Kidney (tissue), 13 donors: ENCODE measurements at regions not wholly inside any gene's neighbourhood (a gene's known extent, or its start where the extent isn't known, plus 50 kb on each side); places are given as distances from the start of the nearest gene placed in this dataset.

Experiments used
- DNase-seq, 5 donors: peaks; one replicate each; pipeline ENCODE4 v3.0.0-alpha.2; 2013 to 2020
- FAIRE-seq: peaks from 2 replicates; lab custom pipeline; 2012; peaks lifted over from hg19 to GRCh38; lab: Jason Lieb, UNC
- H3K27ac ChIP-seq, 2 donors: one replicate each; pipeline ENCODE4 v1.7.0; 2013; ENCODE audit warnings: low read depth in 2 of 2, low read length in 2 of 2, inconsistent platforms in 1 of 2
- H3K27me3 ChIP-seq: one replicate; pipeline ENCODE4 v1.7.1; 2013; ENCODE audit warnings: low read length, inconsistent platforms; ENCODE audit not compliant: control insufficient read depth, insufficient read depth
- H3K36me3 ChIP-seq, 3 donors: one replicate each; pipeline versions ENCODE4 v1.7.0 to v1.7.1; 2013; ENCODE audit warnings: low read length in 3 of 3, control low read depth in 1 of 3, inconsistent platforms in 1 of 3; ENCODE audit not compliant: insufficient read depth in 3 of 3, control insufficient read depth in 2 of 3
- H3K4me1 ChIP-seq, 3 donors: one replicate each; pipeline versions ENCODE4 v1.7.0 to v1.7.1; 2013; ENCODE audit warnings: low read length in 3 of 3, inconsistent platforms in 1 of 3, low read depth in 1 of 3; ENCODE audit not compliant: control insufficient read depth in 2 of 3, insufficient read depth in 2 of 3
- H3K4me3 ChIP-seq, 3 donors: one replicate each; pipeline versions ENCODE4 v1.7.0 to v1.8.1; 2013; ENCODE audit warnings: low read length in 3 of 3, control low read depth in 1 of 3, inconsistent platforms in 1 of 3
- H3K9ac ChIP-seq, 3 donors: one replicate each; pipeline versions ENCODE4 v1.7.0 to v1.7.1; 2013; ENCODE audit warnings: low read length in 3 of 3, control low read depth in 1 of 3, inconsistent platforms in 1 of 3
- H3K9me3 ChIP-seq, 3 donors: one replicate each; pipeline versions ENCODE4 v1.7.0 to v1.7.1; 2013; ENCODE audit warnings: low read length in 3 of 3, control low read depth in 1 of 3, inconsistent platforms in 1 of 3; ENCODE audit not compliant: control insufficient read depth in 2 of 3, insufficient read depth in 1 of 3
- CTCF ChIP-seq: IDR thresholded peaks from 3 replicates; pipeline ENCODE4 v1.5.1; 2012; ENCODE audit warnings: mild to moderate bottlenecking, moderate library complexity, borderline replicate concordance; ENCODE audit not compliant: insufficient read depth; ENCODE audit errors: extremely low read depth
- intact Hi-C: fragments of 100-400 bp; cut with DNase I; formaldehyde crosslinking; loops from one replicate; pipeline ENCODE4 v1.11.1; 2022
- donor health status: control.
- donor health status: control.
- donor health status: control.
- donor health status: control.
- donor health status: control.
- donor health status: DM: yes; HTN: yes; CAD: no.
- donor health status: Normal renal cell carcinoma (clear cell type).

DNA sequence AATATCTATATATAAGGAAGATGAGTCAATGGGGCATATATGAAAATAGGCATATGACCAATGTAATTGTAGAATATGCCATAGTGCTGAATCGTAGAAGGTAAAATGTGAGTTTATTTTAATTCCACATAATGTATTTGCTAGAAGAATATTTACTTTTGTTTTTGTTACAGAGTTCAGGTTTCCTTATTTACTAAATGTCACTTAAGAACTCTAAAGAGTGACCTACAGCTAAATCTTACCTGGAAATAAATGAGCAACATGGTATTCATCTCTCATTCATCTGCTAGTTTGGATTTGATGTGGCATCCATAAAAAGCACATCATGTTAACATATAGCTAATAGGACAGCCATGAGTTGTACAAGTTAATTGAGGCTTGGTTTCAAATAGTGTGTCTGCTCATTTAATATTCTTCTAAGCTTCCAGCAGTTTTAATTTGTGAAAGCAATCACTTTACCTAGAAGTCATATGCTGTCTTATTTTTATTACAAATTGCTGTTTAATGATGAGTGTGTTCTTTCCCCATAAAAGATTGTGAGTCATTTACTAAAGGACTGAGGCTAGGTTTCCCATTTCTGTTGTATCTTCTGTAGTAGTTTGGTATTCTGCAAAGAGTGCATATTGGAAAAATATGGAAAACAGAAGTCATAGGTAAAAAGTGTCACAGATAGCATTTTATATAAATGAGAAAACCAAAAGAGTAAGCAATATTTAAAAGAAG, 222.1 kb upstream of the POU1F1 start:
- H3K4me1 ChIP-seq = no peaks in the 10 kb centered on the region
- no peaks in the 10 kb centered on the region for H3K36me3 ChIP-seq
- DNase-seq (no peak), FAIRE-seq (no peak)
- H3K4me3 ChIP-seq = no peak overlapping the region
- no peak for TF ChIP-seq CTCF
- intact Hi-C loops = no loop called here
- no peak overlapping the region for H3K9ac ChIP-seq
- no peaks in the 10 kb centered on the region for H3K27me3 ChIP-seq
- no peaks in the 10 kb centered on the region for H3K9me3 ChIP-seq
- H3K27ac ChIP-seq = no peak overlapping the region

DNA sequence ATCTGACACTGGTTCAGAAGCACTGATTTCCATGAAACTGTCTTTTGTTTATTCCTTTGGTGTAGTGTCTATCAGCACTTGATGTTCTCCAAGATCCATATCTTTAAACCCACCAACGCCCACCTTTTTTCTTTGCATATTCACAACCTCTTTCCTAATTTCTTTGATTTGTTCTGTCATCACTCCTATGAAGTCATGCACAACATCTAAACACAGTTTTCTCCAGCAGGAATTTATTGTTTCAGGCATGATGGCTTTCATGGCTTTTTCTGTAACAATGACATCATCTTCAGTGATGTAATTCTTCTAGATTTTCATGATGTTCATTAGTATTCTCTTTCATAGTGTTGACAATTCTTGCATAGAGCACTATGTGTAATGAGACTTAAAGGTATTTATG, 219.6 kb upstream of the POU1F1 start:
- Histone ChIP-seq H3K27me3 (no peaks in the 10 kb centered on the region), H3K9ac (no peak overlapping the region), H3K27ac (no peak overlapping the region), H3K9me3 (no peaks in the 10 kb centered on the region), H3K4me1 (no peaks in the 10 kb centered on the region), H3K4me3 (no peak overlapping the region), H3K36me3 (no peaks in the 10 kb centered on the region)
- DNase-seq (no peak), FAIRE-seq (no peak)
- no peak for TF ChIP-seq CTCF
- intact Hi-C loops = no loop called here

DNA sequence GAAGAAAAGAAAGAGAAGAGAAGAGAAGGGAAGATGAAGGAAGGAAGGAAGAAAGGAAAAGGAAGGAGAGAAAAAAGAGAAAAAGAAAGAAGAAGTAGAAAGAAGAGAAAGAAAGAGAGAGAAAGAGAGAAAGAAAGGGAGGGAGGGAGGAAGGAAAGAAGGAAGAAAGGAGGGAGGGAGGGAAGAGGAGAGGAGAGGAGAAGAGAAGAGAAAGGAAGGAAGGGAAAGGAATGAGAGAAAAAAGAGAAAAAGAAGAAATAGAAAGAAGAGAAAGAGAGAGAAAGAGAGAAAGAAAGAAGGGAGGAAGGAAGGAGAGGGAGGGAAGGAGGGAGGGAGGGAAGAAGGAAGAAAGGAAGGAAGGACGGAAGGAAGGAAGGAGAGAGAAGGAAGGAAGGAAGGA, 217.9 kb upstream of the POU1F1 start:
- Histone ChIP-seq H3K4me1 (no peaks in the 10 kb centered on the region), H3K36me3 (no peaks in the 10 kb centered on the region), H3K4me3 (no peak overlapping the region), H3K27ac (no peak overlapping the region), H3K9ac (no peak overlapping the region), H3K27me3 (no peaks in the 10 kb centered on the region), H3K9me3 (no peaks in the 10 kb centered on the region)
- DNase-seq (no peak), FAIRE-seq (no peak)
- no peak for TF ChIP-seq CTCF
- intact Hi-C loops = no loop called here

- H3K27ac ChIP-seq = no peak overlapping the region
- FAIRE-seq (no peak), DNase-seq (no peak)
- H3K4me1 ChIP-seq = no peaks in the 10 kb centered on the region
- intact Hi-C loops = no loop called here
- no peak for TF ChIP-seq CTCF
- H3K4me3 ChIP-seq = no peak overlapping the region
- no peaks in the 10 kb centered on the region for H3K36me3 ChIP-seq
- no peaks in the 10 kb centered on the region for H3K27me3 ChIP-seq
- H3K9ac ChIP-seq = no peak overlapping the region
- H3K9me3 ChIP-seq = no peaks in the 10 kb centered on the region
These were observed 215.5 kb upstream of the POU1F1 start for GRCh38 chr3:87491843-87492242.
